ENCODE measurements at regions not wholly inside any gene's neighbourhood (a gene's known extent, or its start where the extent isn't known, plus 50 kb on each side); places are given as distances from the start of the nearest gene placed in this dataset.

DNA sequence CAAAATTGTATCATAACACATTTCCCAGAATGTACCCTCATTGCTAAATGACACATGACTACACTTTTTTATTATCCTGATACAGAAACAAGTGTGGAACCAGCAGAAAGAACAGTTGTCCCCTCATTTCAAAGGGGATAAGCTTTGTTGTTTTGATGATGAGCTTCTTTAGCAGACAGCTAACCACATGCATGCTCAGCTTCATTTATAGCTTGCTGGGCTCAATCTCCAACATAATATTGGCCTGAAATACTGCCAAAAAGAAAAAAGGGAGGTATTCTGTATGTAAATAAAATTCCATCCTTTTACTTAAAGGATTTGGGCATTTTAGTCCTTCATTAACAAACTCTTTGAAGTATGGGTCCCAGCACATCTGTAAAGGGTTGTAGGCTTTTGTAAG lies 120.4 kb downstream of the SPATA31D1 start:
- no peak overlapping the region for H2AFZ ChIP-seq (ENCODE audit: low read length)
- no peaks in the 10 kb centered on the region for H3K27me3 ChIP-seq (ENCODE audit: low read length)
- no peaks in the 10 kb centered on the region for H4K20me1 ChIP-seq (ENCODE audit: low read length)
- H3K9ac ChIP-seq (ENCODE audit: low read length), result no peak overlapping the region
- no peaks in the 10 kb centered on the region for H3K4me1 ChIP-seq (ENCODE audit: insufficient read depth, low read length)
- BruUV-seq (replicated peaks), result no TSS peak
- intact Hi-C loops (cut with micrococcal nuclease), result no loop called here
- no peak overlapping the region for H3K4me2 ChIP-seq (ENCODE audit: low read length)
- no peak overlapping the region for H3K4me3 ChIP-seq (ENCODE audit: low read length)
- TF ChIP-seq, protein P1, sequence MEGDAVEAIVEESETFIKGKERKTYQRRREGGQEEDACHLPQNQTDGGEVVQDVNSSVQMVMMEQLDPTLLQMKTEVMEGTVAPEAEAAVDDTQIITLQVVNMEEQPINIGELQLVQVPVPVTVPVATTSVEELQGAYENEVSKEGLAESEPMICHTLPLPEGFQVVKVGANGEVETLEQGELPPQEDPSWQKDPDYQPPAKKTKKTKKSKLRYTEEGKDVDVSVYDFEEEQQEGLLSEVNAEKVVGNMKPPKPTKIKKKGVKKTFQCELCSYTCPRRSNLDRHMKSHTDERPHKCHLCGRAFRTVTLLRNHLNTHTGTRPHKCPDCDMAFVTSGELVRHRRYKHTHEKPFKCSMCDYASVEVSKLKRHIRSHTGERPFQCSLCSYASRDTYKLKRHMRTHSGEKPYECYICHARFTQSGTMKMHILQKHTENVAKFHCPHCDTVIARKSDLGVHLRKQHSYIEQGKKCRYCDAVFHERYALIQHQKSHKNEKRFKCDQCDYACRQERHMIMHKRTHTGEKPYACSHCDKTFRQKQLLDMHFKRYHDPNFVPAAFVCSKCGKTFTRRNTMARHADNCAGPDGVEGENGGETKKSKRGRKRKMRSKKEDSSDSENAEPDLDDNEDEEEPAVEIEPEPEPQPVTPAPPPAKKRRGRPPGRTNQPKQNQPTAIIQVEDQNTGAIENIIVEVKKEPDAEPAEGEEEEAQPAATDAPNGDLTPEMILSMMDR (conservative IDR thresholded peaks at IDR 0.05; ENCODE audit: low read depth, low read length), result no peak
- TF ChIP-seq EZH2phosphoT487 (IDR thresholded peaks at IDR 0.05; ENCODE audit: borderline replicate concordance, low read length), result no peak
- no peak for TF ChIP-seq EZH2 (IDR thresholded peaks at IDR 0.05; ENCODE audit: low read length, unreplicated experiment)
- H3K36me3 ChIP-seq (ENCODE audit: low read depth, low read length), result no peaks in the 10 kb centered on the region
- H3K27ac ChIP-seq (ENCODE audit: low read length), result no peak overlapping the region
- DNase-seq, result no peak
- H3K9me3 ChIP-seq (ENCODE audit: low read length), result no peaks in the 10 kb centered on the region
- no peaks in the 10 kb centered on the region for H3K9me2 ChIP-seq (replicated peaks; ENCODE audit: low read length)
- POLR2A ChIA-PET (ENCODE audit: unreplicated experiment), result no interaction called here
- no peak for ATAC-seq
- H3K79me2 ChIP-seq (ENCODE audit: low read length), result no peaks in the 10 kb centered on the region
- no peaks in the 10 kb centered on the region for H3F3A ChIP-seq (ENCODE audit: low read length, unreplicated experiment)
- CTCF ChIA-PET, result no interaction called here

DNA sequence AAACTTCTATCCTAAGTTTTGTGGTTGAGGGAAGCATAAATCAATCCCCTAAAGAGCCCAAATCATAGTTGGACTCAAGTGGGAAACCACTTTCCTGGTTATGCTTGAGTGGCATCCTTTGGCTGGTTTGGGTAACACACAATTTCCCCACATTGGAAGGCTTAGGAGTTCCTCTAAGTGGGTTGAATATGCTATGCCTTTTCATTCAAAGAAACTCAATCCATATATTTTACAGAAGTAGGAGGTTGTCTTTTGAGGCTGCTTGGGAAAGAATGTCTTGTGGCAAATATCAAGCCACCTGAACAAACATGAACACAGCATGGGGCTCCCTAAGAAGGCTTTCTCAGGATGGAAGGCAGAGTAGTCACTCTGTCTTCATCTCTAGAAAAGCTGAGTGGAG lies 121.1 kb downstream of the SPATA31D1 start:
- no peak overlapping the region for H3K27ac ChIP-seq (ENCODE audit: low read length)
- H3K4me1 ChIP-seq (ENCODE audit: insufficient read depth, low read length), result no peaks in the 10 kb centered on the region
- H3K4me2 ChIP-seq (ENCODE audit: low read length), result no peak overlapping the region
- ATAC-seq, result no peak
- H3F3A ChIP-seq (ENCODE audit: low read length, unreplicated experiment), result no peaks in the 10 kb centered on the region
- no peaks in the 10 kb centered on the region for H3K36me3 ChIP-seq (ENCODE audit: low read depth, low read length)
- TF ChIP-seq EZH2phosphoT487 (IDR thresholded peaks at IDR 0.05; ENCODE audit: borderline replicate concordance, low read length) (no peak), EZH2 (IDR thresholded peaks at IDR 0.05; ENCODE audit: low read length, unreplicated experiment) (no peak)
- TF ChIP-seq, protein P1 (conservative IDR thresholded peaks at IDR 0.05; ENCODE audit: low read depth, low read length), result no peak
- no peak for DNase-seq
- intact Hi-C loops (cut with micrococcal nuclease), result no loop called here
- CTCF ChIA-PET, result no interaction called here
- H3K9me2 ChIP-seq (replicated peaks; ENCODE audit: low read length), result no peaks in the 10 kb centered on the region
- H3K27me3 ChIP-seq (ENCODE audit: low read length), result no peaks in the 10 kb centered on the region
- H3K9me3 ChIP-seq (ENCODE audit: low read length), result no peaks in the 10 kb centered on the region
- no peak overlapping the region for H3K4me3 ChIP-seq (ENCODE audit: low read length)
- no peaks in the 10 kb centered on the region for H4K20me1 ChIP-seq (ENCODE audit: low read length)
- H3K79me2 ChIP-seq (ENCODE audit: low read length), result no peaks in the 10 kb centered on the region
- POLR2A ChIA-PET (ENCODE audit: unreplicated experiment), result no interaction called here
- H2AFZ ChIP-seq (ENCODE audit: low read length), result no peak overlapping the region
- no TSS peak for BruUV-seq (replicated peaks)
- no peak overlapping the region for H3K9ac ChIP-seq (ENCODE audit: low read length)

DNA sequence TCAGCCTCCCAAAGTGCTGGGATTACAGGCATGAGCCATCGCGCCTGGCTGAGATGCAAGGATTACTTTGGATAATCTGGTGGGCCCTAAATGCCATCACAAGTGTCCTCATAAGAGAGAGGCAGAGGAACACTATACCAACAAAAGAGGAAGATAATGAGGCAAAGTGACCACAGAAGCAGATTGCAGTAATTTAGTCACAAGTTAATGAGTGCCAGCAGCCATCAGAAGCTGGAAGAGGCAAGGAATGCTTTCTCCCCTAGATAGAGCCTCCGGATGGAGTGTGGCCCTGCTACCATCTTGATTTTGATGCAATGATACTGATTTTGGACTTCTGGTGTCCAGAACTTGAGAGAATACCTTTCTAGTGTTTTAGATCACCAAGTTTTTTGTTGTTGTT lies 122.3 kb downstream of the SPATA31D1 start:
- Histone ChIP-seq H2AFZ (ENCODE audit: low read length) (no peak overlapping the region), H3K4me1 (ENCODE audit: insufficient read depth, low read length) (no peaks in the 10 kb centered on the region), H3F3A (ENCODE audit: low read length, unreplicated experiment) (no peaks in the 10 kb centered on the region), H3K27me3 (ENCODE audit: low read length) (no peaks in the 10 kb centered on the region), H4K20me1 (ENCODE audit: low read length) (no peaks in the 10 kb centered on the region), H3K79me2 (ENCODE audit: low read length) (no peaks in the 10 kb centered on the region), H3K4me2 (ENCODE audit: low read length) (no peak overlapping the region), H3K9me3 (ENCODE audit: low read length) (no peaks in the 10 kb centered on the region), H3K36me3 (ENCODE audit: low read depth, low read length) (no peaks in the 10 kb centered on the region), H3K9ac (ENCODE audit: low read length) (no peak overlapping the region), H3K27ac (ENCODE audit: low read length) (no peak overlapping the region), H3K9me2 (replicated peaks; ENCODE audit: low read length) (no peaks in the 10 kb centered on the region), H3K4me3 (ENCODE audit: low read length) (no peak overlapping the region)
- DNase-seq (no peak), ATAC-seq (no peak)
- POLR2A ChIA-PET (ENCODE audit: unreplicated experiment), result no interaction called here
- TF ChIP-seq EZH2phosphoT487 (IDR thresholded peaks at IDR 0.05; ENCODE audit: borderline replicate concordance, low read length) (no peak), EZH2 (IDR thresholded peaks at IDR 0.05; ENCODE audit: low read length, unreplicated experiment) (no peak)
- TF ChIP-seq, protein P1 (conservative IDR thresholded peaks at IDR 0.05; ENCODE audit: low read depth, low read length), result no peak
- intact Hi-C loops (cut with micrococcal nuclease), result no loop called here
- CTCF ChIA-PET, result no interaction called here
- no TSS peak for BruUV-seq (replicated peaks)

All from PC-3 (cell line).